Mucosa of gallbladder (tissue), 1 donor: ENCODE measurements at regions not wholly inside any gene's neighbourhood (a gene's known extent, or its start where the extent isn't known, plus 50 kb on each side); places are given as distances from the start of the nearest gene placed in this dataset.
A peak's percentile ranks its signal among the peaks of the same experiment; 100 is the strongest.
"Not testable (repeated sequence)": the region's sequence is repeated elsewhere in the genome, so short reads cannot be mapped to it uniquely, and the experiment has no call there.

Source experiments
- DNase-seq: peaks from one replicate; pipeline ENCODE4 v3.0.0-alpha.2; 2020; ENCODE audit warnings: low spot score
- donor health status: DM: no; HTN: no; CAD: no.

- DNase-seq = no peak
Measured at GRCh38 chr11:39809833-39810232, 1649.6 kb downstream of the LRRC4C start.

GRCh38 chr11:39807904-39808303, 1651.5 kb downstream of the LRRC4C start:
- DNase-seq = no peak

- no peak for DNase-seq
Measured at GRCh38 chr11:39806652-39807051, 1652.8 kb downstream of the LRRC4C start.

- DNase-seq = no peak
Measured at GRCh38 chr11:39804271-39804670, 1655.2 kb downstream of the LRRC4C start.

- DNase-seq = no peak
Measured at GRCh38 chr11:39786682-39787081, 1672.8 kb downstream of the LRRC4C start.

- no peak for DNase-seq
Measured at GRCh38 chr11:39786281-39786680, 1673.2 kb downstream of the LRRC4C start.

- DNase-seq = no peak
Measured at GRCh38 chr11:39784873-39785272, 1674.6 kb downstream of the LRRC4C start.

- no peak for DNase-seq
Measured at GRCh38 chr11:39780131-39780530, 1679.3 kb downstream of the LRRC4C start.

GRCh38 chr11:39777035-39777434, 1682.4 kb downstream of the LRRC4C start:
- DNase-seq = peak; percentile 31

- DNase-seq = no peak
Measured at GRCh38 chr11:39772525-39773137, 1686.8 kb downstream of the LRRC4C start.

GRCh38 chr11:39768214-39768613, 1691.2 kb downstream of the LRRC4C start:
- no peak for DNase-seq

- DNase-seq = no peak
Measured at GRCh38 chr11:39745401-39745800, 1714.1 kb downstream of the LRRC4C start.

- DNase-seq = no peak
Measured at GRCh38 chr11:39741066-39741465, 1718.4 kb downstream of the LRRC4C start.

GRCh38 chr11:39736351-39736750, 1723.1 kb downstream of the LRRC4C start:
- DNase-seq = not testable (repeated sequence)

GRCh38 chr11:39732001-39732400, 1727.5 kb downstream of the LRRC4C start:
- DNase-seq = no peak

GRCh38 chr11:39725081-39725480, 1734.4 kb downstream of the LRRC4C start:
- no peak for DNase-seq

GRCh38 chr11:39724404-39724803, 1735.0 kb downstream of the LRRC4C start:
- no peak for DNase-seq

GRCh38 chr11:39712581-39712980, 1746.9 kb downstream of the LRRC4C start:
- no peak for DNase-seq

- no peak for DNase-seq
Measured at GRCh38 chr11:39690856-39691255, 1768.6 kb downstream of the LRRC4C start.

GRCh38 chr11:39683951-39684554, 1775.4 kb downstream of the LRRC4C start:
- no peak for DNase-seq

- DNase-seq = no peak
Measured at GRCh38 chr11:39683288-39683950, 1776.0 kb downstream of the LRRC4C start.

- DNase-seq = no peak
Measured at GRCh38 chr11:39681428-39681827, 1778.0 kb downstream of the LRRC4C start.

- DNase-seq = no peak
Measured at GRCh38 chr11:39678996-39679395, 1780.5 kb downstream of the LRRC4C start.
